Progenitor cell of endocrine pancreas (in vitro differentiated cells): ENCODE measurements at regions not wholly inside any gene's neighbourhood (a gene's known extent, or its start where the extent isn't known, plus 50 kb on each side); places are given as distances from the start of the nearest gene placed in this dataset.

ENCODE experiments used
- DNase-seq: peaks from one replicate; pipeline ENCODE4 v3.0.0; 2021; ENCODE audit warnings: low spot score; ENCODE audit not compliant: unreplicated experiment
- H3K27ac Mint-ChIP-seq: 2 replicates; pipeline ENCODE4 v1.8.0; 2021; ENCODE audit warnings: mild to moderate bottlenecking, moderate library complexity, mixed read lengths
- H3K27me3 Mint-ChIP-seq: 2 replicates; pipeline ENCODE4 v1.8.0; 2021; ENCODE audit warnings: mixed read lengths
- H3K36me3 Mint-ChIP-seq: 2 replicates; pipeline ENCODE4 v1.8.0; 2022; ENCODE audit warnings: mixed read lengths; ENCODE audit not compliant: insufficient read depth
- H3K4me1 Mint-ChIP-seq: 2 replicates; pipeline ENCODE4 v1.8.0; 2021; ENCODE audit warnings: low read depth, mixed read lengths
- H3K4me3 Mint-ChIP-seq: 2 replicates; pipeline ENCODE4 v1.8.0; 2021; ENCODE audit warnings: low read depth, mild to moderate bottlenecking, moderate library complexity, mixed read lengths
- H3K9me3 Mint-ChIP-seq: 2 replicates; pipeline ENCODE4 v1.8.0; 2021; ENCODE audit warnings: low read depth, mixed read lengths
- CTCF ChIP-seq: fragments of 200-600 bp; sonication (generic); IDR thresholded peaks from one replicate; pipeline ENCODE4 v1.5.0; 2021; ENCODE audit warnings: antibody characterized with exemption, mild to moderate bottlenecking; ENCODE audit not compliant: unreplicated experiment

DNA sequence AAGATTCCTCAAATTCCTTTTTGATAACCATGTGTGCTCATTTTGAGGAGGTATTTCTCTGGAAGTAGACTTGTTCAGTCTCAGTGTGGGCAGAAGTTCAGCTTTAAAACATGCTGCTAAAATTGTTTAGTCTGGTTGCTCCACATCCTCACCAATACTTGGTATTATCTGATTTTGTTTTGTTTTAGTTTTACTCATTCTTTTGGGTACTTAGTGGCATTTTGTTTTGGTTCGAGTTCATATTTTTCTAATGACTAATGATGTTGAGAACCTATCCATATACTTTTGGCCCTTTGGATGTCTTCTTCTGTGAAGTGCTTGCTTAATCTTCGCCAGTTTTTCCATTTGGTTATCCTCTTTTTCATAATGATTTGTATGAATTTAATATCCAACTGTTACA lies 694.2 kb upstream of the FZD8 start:
- no peak for DNase-seq
- Mint-ChIP-seq H3K4me3 (no peak overlapping the region), H3K9me3 (no peaks in the 10 kb centered on the region), H3K27ac (no peak overlapping the region), H3K36me3 (no peaks in the 10 kb centered on the region), H3K4me1 (peaks cover 19% of the 10 kb centered on the region), H3K27me3 (no peaks in the 10 kb centered on the region)
- no peak for TF ChIP-seq CTCF

DNA sequence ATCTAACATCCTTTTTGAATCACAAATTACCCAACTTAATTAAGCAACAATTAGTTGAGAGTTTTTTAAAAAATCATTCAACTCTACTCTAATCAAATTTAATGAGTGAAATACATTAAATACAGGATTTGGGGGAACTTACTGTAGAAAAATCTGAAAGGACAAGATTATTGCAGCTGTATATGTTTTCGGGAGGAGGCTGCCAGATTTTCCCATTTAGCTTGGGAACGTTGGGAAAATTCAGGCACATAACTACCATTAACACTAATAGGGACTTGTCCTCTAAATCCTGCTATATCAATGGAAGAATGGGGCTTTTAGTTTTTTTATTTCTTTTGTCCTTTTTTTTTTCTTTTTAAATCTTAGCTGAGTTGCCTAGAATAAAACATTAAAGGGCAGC lies 691.4 kb upstream of the FZD8 start:
- Mint-ChIP-seq H3K4me1 (peaks cover 18% of the 10 kb centered on the region), H3K36me3 (no peaks in the 10 kb centered on the region), H3K9me3 (no peaks in the 10 kb centered on the region), H3K4me3 (no peak overlapping the region), H3K27me3 (no peaks in the 10 kb centered on the region), H3K27ac (no peak overlapping the region)
- no peak for TF ChIP-seq CTCF
- no peak for DNase-seq

DNA sequence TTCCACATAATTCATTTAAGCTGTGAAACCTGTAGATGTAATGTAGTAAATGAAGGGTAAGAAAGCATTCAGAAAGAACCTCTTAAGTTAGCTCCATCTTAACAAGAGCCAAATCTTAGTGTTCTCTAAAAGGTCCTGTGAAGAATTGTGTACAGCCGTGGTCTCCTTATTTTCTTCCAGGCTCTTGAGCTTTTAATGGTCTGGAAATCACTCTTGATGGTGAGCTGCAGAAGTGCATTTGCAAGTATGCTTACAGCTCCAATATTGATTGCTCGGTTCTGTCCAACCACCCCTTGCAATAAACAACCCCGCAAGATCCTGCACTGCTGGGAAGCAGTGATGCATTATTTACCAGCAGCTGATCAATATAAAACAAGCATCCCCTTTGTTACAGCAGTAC lies 690.8 kb upstream of the FZD8 start:
- Mint-ChIP-seq H3K36me3 (no peaks in the 10 kb centered on the region), H3K4me3 (no peak overlapping the region), H3K27me3 (no peaks in the 10 kb centered on the region), H3K9me3 (no peaks in the 10 kb centered on the region), H3K27ac (no peak overlapping the region), H3K4me1 (peaks cover 18% of the 10 kb centered on the region)
- TF ChIP-seq CTCF: no peak
- DNase-seq: no peak

GRCh38 chr10:36331121-36331520 lies 689.0 kb upstream of the FZD8 start:
- TF ChIP-seq CTCF: no peak
- Mint-ChIP-seq H3K4me1 (peaks cover 17% of the 10 kb centered on the region), H3K9me3 (no peaks in the 10 kb centered on the region), H3K36me3 (no peaks in the 10 kb centered on the region), H3K4me3 (no peak overlapping the region), H3K27ac (no peak overlapping the region), H3K27me3 (peaks cover 2% of the 10 kb centered on the region)
- DNase-seq: no peak

DNA sequence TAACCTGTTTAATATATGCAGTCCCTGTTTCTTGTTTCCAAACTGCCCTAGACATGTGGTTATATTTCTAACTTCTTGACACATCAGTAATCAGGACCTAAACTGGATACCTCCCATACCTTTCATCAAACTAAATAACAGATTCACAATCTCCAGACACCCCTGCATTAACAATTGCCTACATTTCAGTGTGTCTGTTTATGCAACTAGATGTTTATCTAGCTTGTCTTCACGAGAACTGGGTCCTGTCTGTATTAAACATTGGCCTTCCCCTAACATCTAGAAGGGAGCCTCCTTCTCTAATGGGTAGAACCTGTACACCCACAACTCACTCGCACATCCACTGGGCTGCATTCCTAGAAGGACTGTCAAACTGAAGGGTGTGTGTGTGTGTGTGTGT lies 683.7 kb upstream of the FZD8 start:
- no peak overlapping the region for H3K27ac Mint-ChIP-seq
- DNase-seq: no peak
- no peak for TF ChIP-seq CTCF
- peaks cover 5% of the 10 kb centered on the region for H3K9me3 Mint-ChIP-seq
- no peaks in the 10 kb centered on the region for H3K36me3 Mint-ChIP-seq
- no peak overlapping the region for H3K4me3 Mint-ChIP-seq
- peaks cover 2% of the 10 kb centered on the region for H3K27me3 Mint-ChIP-seq
- peaks cover 4% of the 10 kb centered on the region for H3K4me1 Mint-ChIP-seq
